C1 segment of cervical spinal cord (tissue), 14 donors: ENCODE measurements at regions not wholly inside any gene's neighbourhood (a gene's known extent, or its start where the extent isn't known, plus 50 kb on each side); places are given as distances from the start of the nearest gene placed in this dataset.
"Not testable (repeated sequence)": the region's sequence is repeated elsewhere in the genome, so short reads cannot be mapped to it uniquely, and the experiment has no call there.

ENCODE experiments used
- DNase-seq, 14 donors: peaks; one replicate each; lab custom pipeline; 2025; lab: John Stamatoyannopoulos, UW

GRCh38 chrX:122026665-122027064 lies 979.3 kb downstream of the GLUD2 start:
- DNase-seq = no peak

DNA sequence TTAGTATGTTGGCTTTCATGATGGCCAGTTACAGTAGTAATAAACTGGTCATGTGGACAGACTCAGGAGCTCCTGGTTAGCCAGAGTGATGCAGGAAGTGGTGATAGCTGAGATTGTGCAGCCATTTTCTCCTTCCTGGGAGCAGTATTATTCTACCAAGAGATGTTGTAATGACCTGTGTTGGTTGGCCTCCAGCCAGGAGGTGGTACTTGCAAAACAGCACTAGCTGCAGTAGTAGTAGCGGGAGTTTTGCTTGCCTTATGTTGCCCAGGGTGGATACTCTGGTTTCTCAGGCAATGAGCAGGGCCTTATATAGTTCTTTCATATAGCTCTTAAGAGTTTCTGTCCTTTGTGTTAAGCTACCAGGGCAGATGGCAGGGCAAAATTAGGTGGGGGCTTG lies 998.8 kb downstream of the GLUD2 start:
- DNase-seq = no peak

DNA sequence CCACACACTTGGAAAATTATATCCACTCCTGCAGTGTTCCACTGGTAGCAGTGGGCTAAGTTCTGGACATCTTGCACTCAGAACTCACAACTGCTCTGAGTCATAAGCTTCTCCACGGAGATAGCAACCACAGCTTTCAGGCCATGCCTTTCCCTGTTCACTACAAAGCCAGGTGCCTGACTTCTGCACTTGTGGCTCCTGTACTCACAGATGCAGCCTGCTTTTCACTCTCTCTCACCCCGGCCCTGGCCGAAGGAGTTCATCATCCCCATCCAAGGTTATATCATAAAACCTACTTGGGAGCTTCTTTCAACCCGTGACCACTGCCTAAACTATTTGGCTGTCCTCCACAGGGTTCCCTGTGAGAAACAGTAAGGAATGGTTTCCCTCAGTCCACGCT lies 999.4 kb downstream of the GLUD2 start:
- no peak for DNase-seq

DNA sequence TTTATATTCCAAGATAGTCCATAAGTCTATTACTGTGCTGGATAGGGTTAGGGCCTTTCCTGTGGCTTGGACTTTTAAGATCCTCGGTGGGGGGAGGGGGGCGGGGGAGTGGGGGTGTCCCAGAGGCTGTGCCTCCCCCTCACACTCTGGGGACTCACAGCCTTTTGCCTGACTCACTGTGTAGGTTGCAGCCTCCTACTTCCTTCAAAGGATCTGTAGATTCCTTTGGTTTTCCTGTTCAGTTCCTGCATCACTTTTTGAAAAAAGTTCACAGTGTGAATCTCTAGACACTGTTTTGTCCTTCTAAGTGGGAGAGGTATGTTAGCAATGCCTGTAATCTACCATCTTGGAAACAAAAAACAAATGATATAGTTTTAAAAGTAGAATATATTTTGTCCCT lies 999.9 kb downstream of the GLUD2 start:
- no peak for DNase-seq

DNA sequence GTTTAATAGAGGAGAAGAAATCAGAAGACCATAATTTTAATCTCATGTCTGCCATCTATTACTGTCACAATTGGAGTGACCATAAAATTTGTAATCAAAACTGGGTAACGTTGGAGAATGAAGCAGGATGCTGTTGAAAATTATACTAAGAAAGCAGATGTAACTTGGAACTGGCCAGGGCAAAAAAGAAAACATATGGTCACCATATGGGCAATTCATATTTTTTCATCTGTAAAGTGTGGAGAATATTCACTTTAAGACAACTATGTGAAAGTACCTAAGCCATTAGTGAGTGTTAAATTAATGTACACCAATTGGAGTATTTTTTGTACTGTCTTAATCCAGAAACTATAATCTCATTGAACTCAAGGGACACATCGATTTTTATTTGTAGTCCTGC lies 1008.0 kb downstream of the GLUD2 start:
- no peak for DNase-seq

DNA sequence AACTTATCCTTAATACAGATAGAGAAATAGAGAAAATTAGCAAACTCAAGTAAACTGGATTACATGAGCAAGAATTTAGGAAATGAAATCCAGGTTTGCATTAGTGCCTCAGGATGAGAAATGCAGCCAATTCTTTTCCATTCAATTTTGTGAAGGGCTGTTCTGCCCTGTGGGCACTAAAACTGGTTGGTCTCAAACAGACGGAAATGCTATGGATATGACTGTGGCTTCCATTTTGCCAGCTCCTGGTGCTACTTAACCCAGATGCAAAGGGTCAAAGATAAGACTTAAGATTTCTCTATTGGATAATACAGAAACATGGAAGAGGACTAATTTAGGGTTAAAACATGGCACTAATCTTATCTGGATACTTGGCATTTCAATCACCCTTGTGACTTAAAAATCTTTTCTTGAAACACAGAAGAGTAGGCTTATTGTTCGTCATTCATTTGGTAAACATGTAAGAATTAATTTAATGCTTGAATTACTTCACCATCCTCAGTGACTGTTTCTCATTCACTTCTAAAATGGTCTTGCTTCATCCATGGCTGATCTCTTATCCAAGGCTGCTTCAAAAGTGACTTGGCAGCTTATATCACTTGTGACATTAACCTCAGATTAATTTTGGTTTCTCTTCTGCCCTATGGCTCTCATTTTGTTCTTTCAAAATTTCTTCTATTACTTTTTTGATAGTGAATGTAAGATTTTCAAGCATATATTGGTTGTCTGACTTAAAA lies 1008.7 kb downstream of the GLUD2 start:
- no peak for DNase-seq

- DNase-seq = no peak
Observed at GRCh38 chrX:122076241-122076640, 1028.8 kb downstream of the GLUD2 start.

GRCh38 chrX:122078079-122078478 lies 1030.7 kb downstream of the GLUD2 start:
- no peak for DNase-seq

GRCh38 chrX:122087341-122087740 lies 1039.9 kb downstream of the GLUD2 start:
- DNase-seq = no peak

DNA sequence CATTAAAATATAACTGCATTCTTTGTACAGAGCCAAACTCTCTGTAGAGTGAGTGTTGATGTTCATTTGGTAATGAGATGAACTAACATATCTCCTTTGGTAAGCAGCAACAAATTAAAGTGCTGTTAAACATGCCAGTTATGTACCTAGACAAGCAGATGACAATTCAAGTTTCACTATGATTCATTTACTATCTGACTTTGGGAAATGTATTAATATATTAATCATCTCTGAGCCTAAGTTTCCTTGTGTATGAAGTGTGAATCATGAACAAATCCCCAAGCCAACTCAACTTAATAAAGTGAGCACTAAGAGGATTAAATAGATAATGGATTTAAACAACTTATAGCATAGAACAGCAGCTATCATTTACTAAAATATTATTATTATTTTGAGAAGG lies 1044.2 kb downstream of the GLUD2 start:
- DNase-seq = no peak

DNA sequence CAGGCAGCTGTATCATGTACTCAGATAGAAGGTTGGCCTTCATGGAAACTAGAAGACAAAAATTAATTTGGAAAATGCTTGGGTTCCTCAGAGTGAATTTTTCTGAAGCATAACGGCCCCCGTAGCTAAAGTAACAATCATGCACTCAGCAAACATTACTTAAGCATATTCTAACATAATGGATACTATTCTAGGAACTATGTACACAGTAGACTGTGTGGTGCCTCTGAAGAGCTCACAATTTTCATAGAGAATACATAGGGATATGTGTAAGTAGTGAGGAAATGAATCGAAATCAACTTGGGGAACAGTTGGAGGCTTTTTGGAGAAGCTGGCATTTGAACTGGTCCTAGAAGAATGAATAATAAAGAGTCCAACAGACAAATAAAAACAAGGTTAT lies 1045.0 kb downstream of the GLUD2 start:
- no peak for DNase-seq

- DNase-seq = no peak
Observed at GRCh38 chrX:122092978-122093377, 1045.6 kb downstream of the GLUD2 start.

DNA sequence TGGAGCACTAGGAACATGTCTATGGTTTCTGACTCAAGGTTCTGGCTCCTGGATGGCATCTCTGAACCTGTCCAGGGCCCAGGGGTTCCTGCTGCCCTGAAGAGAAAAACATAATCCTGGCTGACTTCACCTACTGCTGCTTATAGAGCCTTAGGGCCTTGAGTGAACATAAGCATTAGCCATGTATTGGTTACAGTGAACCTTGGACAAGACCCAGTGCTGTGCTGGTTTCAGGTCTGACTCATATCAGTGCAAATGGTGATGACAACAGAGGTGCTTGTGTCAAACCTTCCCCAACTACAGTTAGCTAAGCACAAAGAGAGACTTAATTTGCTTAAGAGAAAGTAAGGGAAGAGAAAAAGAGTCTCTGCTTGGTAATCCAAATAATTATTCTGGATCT lies 1047.2 kb downstream of the GLUD2 start:
- no peak for DNase-seq

- no peak for DNase-seq
Observed at GRCh38 chrX:122113376-122113775, 1066.0 kb downstream of the GLUD2 start.

DNA sequence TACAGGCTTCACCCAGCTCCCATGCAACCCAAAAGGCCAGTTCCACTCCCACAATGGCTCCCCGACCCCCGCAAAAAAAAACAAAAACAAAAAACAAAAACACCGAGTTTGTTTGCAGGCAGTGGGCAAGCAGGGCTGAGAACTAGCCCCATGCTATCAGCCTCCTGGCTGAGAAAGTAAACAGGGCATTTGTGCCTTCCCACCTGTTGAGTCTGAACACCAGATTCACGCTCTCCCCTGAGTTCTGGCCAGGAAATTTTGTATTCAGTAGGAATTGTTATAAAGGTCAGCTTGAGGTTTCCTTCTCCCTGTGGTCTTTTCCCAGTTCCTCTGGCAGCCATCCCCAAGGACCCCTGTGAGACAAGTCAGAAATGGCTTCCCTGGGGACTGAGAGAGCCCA lies 1066.5 kb downstream of the GLUD2 start:
- DNase-seq = no peak

- DNase-seq = no peak
Observed at GRCh38 chrX:122115604-122116003, 1068.2 kb downstream of the GLUD2 start.

- no peak for DNase-seq
Observed at GRCh38 chrX:122119361-122119760, 1064.7 kb upstream of the GRIA3 start.

GRCh38 chrX:122122274-122122673 lies 1061.8 kb upstream of the GRIA3 start:
- no peak for DNase-seq

DNA sequence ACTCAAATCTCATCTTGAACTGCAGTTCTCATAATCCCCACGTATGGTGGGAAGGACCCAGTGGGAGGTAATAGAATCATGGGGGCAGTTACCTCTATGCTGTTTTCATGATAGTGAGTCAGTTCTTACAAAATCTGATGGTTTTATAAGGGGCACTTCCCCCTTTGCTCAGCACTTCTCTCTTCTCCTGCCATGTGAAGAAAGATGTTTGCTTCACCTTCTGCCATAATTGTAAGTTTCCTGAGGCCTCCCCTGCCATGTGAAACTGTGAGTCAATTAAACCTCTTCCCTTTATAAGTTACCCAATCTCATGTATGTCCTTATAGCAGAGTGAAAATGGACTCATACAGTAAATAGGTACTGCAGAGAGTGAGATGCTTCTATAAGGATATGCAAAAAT lies 1050.6 kb upstream of the GRIA3 start:
- no peak for DNase-seq

DNA sequence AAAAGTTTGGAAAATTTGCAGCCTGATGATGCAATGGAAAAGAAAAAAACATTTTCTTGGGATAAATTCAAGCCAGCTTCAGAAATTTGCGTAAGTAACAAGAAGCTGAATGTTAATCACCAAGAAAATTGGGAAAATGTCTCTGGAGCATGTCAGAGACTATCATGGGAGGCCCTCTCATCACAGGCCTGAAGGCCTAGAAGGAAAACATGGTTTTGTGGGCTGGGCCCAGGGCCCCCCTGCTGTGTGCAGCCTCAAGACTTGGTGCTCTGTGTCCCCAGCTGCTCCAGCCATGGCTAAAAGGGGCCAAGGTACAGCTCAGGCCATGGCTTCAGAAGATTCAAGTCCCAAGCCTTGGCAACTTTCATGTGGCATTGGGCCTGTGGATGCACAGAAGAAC lies 1049.8 kb upstream of the GRIA3 start:
- no peak for DNase-seq

DNA sequence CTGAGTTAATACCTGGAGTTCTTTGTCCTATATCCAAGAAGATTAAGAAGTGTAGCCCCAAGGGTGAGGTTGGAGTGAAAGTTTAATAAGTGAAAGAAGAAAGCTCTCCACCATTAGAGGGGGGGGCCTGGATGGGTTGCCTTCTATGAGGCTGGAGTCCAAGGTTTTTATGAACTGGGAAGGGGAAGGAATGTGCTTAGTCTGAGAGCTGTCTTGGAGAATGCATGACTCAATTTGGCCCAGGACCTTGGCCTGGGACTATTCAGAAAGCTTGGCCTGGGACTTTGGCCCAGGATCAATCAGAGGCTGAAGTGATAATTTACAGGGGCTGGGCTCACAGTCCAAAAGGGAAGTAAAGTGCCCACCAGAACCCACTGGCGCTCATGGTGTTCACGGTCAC lies 1049.0 kb upstream of the GRIA3 start:
- DNase-seq = no peak

- DNase-seq = not testable (repeated sequence)
Observed at GRCh38 chrX:122140219-122140618, 1043.9 kb upstream of the GRIA3 start.

DNA sequence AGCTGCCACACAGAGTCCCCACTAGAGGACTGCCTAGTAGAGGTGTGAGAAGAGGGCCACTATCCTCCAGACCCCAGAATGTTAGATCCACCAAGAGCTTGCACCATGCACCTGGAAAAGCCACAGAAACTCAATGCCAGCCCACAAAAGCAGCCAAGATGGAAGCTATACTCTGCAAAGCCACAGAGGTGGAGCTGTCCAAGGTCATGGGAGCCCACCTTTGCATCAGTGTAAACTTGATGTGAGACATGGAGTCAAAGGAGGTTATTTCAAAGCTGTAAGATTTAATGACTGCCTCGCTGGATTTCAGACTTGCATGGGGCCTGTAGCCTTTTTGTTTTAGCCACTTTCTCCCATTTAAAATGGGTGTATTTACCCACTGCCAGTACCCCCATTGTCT lies 1030.1 kb upstream of the GRIA3 start:
- no peak for DNase-seq

- no peak for DNase-seq
Observed at GRCh38 chrX:122168241-122168640, 1015.8 kb upstream of the GRIA3 start.
